Body of pancreas (tissue), 4 donors: ENCODE measurements at regions not wholly inside any gene's neighbourhood (a gene's known extent, or its start where the extent isn't known, plus 50 kb on each side); places are given as distances from the start of the nearest gene placed in this dataset.

Source experiments
- CTCF ChIP-seq, 7 experiments: fragments of 450-650 bp in 4 of 7; fragments of 200-600 bp in 3 of 7; sonication (generic) in 3 of 7; IDR thresholded peaks; one replicate each; pipeline ENCODE4 v1.5.1; 2016 to 2019; ENCODE audit warnings: antibody characterized with exemption in 7 of 7
- POLR2A ChIP-seq, 3 donors: fragments of 450-650 bp; IDR thresholded peaks; one replicate each; pipeline ENCODE4 v1.6.1; 2016; ENCODE audit warnings: antibody characterized with exemption in 3 of 3, mild to moderate bottlenecking in 2 of 3

- no peak for TF ChIP-seq CTCF (IDR thresholded peaks at IDR 0.05)
- no peak for TF ChIP-seq POLR2A (IDR thresholded peaks at IDR 0.05)
Measured at GRCh38 chr3:124149081-124149480, 157.2 kb upstream of the ROPN1 start.
